OCI-LY3 (cell line): ENCODE measurements at regions not wholly inside any gene's neighbourhood (a gene's known extent, or its start where the extent isn't known, plus 50 kb on each side); places are given as distances from the start of the nearest gene placed in this dataset.

Experiments used
- CTCF ChIP-seq: fragments of 200-600, 300-600 bp; sonication (generic); IDR thresholded peaks from 2 replicates; pipeline ENCODE4 v1.5.1; 2014; ENCODE audit warnings: antibody characterized with exemption, low read length, low read depth
- EZH2phosphoT487 ChIP-seq: fragments of 200-600 bp; shearing (Covaris generic); IDR thresholded peaks from 2 replicates; pipeline ENCODE4 v1.6.1; 2018; ENCODE audit warnings: antibody characterized with exemption, mixed run types, low read depth

GRCh38 chr11:80239217-80239616 is 798.4 kb upstream of the TENM4 start:
- TF ChIP-seq CTCF (no peak), EZH2phosphoT487 (no peak)
